Right lobe of liver (tissue), 4 donors: ENCODE measurements at regions not wholly inside any gene's neighbourhood (a gene's known extent, or its start where the extent isn't known, plus 50 kb on each side); places are given as distances from the start of the nearest gene placed in this dataset.

Experiments used
- POLR2A ChIP-seq: fragments of 450-650 bp; IDR thresholded peaks from one replicate; pipeline ENCODE4 v1.6.1; 2017; ENCODE audit warnings: antibody characterized with exemption, mild to moderate bottlenecking
- TF ChIP-seq, protein P1 (sequence below), 4 donors: fragments of 200-600 bp in 3 of 4; fragments of 450-650 bp in 1 of 4; IDR thresholded peaks; one replicate each; pipeline versions ENCODE4 v1.5.1 to v1.8.0; 2016 to 2022; ENCODE audit warnings: antibody characterized with exemption in 4 of 4, mild to moderate bottlenecking in 2 of 4
- donor health status: DM: no; HTN: no; CAD: no.
- donor health status: DM: no; HTN: no; CAD: no.
- donor health status: DM: no; HTN: yes; CAD: no.

DNA sequence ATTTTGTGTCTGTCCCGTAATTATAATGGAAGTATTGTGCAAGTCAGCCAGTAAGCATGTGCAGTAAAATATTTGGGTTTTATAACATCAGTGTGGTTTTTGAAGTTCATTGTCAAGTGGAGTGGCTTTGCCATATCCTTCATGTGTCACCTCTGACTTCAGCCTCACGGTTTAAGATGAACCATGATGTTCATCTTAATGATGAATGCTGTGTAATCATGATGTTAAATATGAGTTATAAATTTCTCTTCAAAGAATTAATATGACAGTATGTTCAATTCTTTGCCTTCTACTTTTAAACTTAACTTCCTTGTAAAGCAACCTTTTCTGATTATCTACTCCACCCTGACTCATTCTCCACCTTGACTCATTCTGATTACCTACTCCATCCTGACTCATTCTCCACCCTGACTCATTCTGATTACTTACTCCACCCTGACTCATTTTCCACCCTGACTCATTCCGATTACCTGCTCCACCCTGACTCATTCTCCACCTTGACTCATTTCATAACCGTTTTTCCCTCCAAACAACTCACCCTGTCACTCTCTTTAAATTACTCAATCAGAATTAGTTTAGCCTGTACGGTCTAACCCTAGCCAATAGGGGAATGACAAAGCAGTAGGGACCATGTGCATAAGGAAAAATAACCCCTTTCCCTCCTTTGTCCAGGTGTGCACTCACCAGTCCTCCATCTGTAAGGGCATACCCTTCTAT is 50.3 kb upstream of the ANKRD10 start:
- TF ChIP-seq, protein P1, sequence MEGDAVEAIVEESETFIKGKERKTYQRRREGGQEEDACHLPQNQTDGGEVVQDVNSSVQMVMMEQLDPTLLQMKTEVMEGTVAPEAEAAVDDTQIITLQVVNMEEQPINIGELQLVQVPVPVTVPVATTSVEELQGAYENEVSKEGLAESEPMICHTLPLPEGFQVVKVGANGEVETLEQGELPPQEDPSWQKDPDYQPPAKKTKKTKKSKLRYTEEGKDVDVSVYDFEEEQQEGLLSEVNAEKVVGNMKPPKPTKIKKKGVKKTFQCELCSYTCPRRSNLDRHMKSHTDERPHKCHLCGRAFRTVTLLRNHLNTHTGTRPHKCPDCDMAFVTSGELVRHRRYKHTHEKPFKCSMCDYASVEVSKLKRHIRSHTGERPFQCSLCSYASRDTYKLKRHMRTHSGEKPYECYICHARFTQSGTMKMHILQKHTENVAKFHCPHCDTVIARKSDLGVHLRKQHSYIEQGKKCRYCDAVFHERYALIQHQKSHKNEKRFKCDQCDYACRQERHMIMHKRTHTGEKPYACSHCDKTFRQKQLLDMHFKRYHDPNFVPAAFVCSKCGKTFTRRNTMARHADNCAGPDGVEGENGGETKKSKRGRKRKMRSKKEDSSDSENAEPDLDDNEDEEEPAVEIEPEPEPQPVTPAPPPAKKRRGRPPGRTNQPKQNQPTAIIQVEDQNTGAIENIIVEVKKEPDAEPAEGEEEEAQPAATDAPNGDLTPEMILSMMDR (IDR thresholded peaks at IDR 0.05), result no peak
- no peak for TF ChIP-seq POLR2A
